ENCODE measurements at regions not wholly inside any gene's neighbourhood (a gene's known extent, or its start where the extent isn't known, plus 50 kb on each side); places are given as distances from the start of the nearest gene placed in this dataset.

DNA sequence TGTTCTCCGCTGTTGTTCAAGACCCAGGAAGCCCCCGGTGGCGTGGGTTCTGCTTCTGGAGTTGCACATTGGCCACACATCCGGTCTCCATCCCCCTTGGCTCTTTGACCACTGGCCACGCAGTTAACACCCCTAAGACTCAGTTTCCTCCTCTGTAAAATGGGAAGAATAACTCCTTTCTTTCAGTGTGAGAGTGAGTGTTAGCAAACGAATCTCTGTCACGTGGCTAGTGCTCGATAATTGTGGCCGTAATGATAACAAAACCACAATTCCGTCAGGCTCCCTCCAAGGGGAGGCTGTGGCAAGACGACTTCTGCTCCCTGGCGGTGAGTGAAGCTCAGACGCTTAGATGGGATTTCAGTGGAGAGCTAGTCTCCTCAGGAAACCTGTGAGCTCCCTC, 315.2 kb upstream of the B3GAT1 start:
- TF ChIP-seq, protein P1, sequence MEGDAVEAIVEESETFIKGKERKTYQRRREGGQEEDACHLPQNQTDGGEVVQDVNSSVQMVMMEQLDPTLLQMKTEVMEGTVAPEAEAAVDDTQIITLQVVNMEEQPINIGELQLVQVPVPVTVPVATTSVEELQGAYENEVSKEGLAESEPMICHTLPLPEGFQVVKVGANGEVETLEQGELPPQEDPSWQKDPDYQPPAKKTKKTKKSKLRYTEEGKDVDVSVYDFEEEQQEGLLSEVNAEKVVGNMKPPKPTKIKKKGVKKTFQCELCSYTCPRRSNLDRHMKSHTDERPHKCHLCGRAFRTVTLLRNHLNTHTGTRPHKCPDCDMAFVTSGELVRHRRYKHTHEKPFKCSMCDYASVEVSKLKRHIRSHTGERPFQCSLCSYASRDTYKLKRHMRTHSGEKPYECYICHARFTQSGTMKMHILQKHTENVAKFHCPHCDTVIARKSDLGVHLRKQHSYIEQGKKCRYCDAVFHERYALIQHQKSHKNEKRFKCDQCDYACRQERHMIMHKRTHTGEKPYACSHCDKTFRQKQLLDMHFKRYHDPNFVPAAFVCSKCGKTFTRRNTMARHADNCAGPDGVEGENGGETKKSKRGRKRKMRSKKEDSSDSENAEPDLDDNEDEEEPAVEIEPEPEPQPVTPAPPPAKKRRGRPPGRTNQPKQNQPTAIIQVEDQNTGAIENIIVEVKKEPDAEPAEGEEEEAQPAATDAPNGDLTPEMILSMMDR (IDR thresholded peaks at IDR 0.05): no peak
- TF ChIP-seq, protein P2, sequence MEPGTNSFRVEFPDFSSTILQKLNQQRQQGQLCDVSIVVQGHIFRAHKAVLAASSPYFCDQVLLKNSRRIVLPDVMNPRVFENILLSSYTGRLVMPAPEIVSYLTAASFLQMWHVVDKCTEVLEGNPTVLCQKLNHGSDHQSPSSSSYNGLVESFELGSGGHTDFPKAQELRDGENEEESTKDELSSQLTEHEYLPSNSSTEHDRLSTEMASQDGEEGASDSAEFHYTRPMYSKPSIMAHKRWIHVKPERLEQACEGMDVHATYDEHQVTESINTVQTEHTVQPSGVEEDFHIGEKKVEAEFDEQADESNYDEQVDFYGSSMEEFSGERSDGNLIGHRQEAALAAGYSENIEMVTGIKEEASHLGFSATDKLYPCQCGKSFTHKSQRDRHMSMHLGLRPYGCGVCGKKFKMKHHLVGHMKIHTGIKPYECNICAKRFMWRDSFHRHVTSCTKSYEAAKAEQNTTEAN (CRISPR knock-in tag; IDR thresholded peaks at IDR 0.05): no peak

Measured in WTC11 (cell line).